HG03469 (cell line): ENCODE measurements at regions not wholly inside any gene's neighbourhood (a gene's known extent, or its start where the extent isn't known, plus 50 kb on each side); places are given as distances from the start of the nearest gene placed in this dataset.

Experiments used
- ATAC-seq: cut with Tn5 transposase; IDR thresholded peaks from one replicate; pipeline ENCODE4 v1.9.1; 2021; ENCODE audit warnings: mild to moderate bottlenecking, moderate library complexity, moderate number of reproducible peaks; ENCODE audit not compliant: unreplicated experiment

DNA sequence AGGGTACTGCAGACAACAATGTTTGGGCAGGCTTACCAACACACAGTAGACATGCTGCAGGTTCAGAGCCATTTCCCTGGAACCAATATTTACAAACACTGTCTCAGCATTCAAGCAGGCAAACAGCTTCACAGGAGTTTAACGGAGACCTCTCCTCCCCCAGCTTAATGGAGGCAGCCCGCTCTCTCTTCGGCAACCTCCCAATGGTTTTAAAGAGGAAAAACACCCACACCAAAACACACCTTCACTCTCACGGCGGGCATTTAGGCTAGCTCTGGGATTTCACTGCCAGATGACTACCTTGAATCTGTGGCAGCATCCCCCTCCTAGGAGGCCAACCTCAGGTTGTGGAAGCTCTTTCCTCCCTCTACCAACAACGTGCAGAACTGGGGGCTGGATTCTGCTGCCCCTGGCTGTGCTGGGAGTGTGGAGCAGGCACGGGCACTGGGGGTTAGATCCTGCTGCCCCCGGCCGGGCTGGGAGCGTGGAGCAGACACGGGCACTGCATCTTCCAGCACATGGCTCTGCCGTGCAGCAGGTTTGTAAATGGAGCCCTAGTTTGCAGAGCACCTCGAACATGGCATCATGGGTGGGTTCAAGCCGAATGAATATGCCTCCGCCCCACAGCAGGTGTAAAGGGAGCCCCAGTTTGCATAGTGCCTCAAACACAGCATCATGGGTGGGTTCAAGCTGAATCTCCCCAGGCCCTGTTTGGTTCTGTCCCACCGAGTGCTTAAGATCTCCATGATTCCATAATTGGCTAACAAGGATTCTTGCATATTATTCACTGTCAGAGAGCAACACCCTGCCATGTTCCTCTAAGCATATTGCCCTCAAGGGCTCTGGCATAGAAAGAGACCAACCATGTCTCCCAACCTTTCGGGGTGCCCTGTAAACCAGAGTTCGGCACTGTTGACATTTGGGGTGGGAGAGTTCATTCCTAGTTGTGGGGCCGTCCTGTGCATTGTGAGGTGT lies 86.4 kb downstream of the RBFOX3 start:
- ATAC-seq = no peak

DNA sequence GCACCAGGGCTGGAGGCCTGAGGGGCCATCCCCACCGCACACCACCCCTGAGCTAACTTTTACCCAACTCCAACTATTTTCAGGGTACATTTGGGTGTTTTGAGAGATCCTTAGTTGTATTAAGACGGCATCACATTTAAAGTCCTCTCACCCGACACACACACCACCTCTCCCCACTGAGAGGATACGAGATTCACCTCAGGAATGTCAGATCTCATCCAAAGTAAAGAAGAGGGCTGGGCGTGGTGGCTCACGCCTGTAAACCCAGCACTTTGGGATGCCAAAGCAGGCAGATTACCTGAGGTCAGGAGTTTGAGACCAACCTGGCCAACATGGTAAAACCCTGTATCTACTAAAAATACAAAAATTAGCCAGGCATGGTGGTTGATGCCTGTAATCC lies 88.4 kb downstream of the RBFOX3 start:
- no peak for ATAC-seq

DNA sequence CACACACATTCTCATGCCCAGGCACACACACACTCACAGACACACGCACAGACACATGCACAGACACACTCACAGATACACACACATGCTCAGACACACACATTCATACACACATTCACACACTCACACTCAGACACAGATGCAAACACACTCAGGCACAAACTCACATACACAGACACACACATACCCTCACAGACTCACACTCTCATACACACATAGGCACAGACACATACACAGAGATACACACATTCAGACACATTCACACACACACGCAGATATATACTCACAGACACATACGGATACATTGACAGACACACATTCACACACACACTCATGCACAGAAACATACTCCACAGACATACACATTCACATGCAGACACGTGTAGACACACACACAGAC lies 89.6 kb downstream of the RBFOX3 start:
- ATAC-seq = no peak

DNA sequence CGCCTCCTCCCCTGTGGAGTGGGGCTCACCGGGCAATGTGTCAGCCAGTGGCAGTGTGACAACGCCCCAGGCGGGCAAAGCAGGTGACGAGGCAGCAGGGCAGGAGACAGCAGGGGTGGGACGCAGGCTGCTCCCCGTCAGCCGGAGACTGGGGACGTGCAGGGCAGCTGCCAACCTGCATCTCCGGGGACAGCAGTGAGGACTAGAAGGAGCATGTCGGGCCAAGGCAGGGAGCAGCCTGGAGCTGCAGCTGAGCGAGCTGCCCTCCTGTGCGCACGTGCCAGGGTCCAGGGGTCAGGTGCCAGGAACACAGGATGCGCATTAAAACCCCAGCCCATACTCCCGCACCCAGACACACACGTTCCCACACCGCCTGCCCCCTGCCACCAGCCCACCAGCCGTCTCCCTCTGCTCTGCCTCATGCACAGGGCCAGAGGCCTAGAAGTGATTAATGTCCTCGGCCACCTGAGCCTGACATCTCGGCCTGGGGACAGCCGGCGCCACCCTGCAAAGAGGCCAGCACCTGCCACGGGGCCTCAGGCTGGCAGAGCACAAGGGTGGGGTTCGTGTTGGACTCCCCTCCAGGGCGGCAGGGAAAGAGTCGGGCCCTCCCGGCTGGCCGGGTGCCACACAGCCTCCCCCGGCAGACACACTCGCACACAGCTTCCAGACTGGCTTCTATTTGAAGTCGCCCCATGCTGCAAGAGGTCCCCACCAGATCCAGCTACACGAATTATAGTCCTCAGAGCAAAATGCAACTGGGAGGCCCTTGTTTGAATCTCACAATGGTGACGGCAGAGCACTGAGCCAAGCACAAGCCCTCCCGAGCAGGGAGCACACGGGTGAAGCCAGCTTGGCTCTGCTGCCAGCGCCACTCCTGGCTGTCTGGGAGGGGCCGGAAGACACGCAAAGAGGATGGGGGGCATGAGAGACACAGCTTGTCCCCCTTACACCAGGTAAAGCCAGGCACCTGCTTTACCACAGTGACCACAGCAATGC lies 90.4 kb downstream of the RBFOX3 start:
- no peak for ATAC-seq

DNA sequence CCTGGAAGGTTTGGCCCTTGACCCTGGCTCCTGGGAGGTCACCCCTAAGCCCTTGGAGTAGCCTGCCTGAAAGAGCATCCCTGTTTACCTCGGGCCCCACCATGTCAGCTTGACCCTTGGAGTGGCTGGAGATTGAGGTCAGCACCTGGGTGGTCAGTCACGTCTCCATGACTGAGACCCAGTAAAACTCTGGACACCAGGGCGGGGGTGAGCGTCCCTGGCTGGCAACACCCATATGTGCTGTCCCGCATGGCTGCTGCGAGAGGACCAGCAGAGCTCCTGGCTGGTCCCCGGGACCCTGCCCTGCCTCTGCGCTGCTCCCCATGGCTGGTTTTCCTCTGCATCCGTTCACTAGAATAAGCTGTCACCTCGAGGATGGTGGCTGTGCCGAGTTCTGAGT lies 91.2 kb downstream of the RBFOX3 start:
- no peak for ATAC-seq

DNA sequence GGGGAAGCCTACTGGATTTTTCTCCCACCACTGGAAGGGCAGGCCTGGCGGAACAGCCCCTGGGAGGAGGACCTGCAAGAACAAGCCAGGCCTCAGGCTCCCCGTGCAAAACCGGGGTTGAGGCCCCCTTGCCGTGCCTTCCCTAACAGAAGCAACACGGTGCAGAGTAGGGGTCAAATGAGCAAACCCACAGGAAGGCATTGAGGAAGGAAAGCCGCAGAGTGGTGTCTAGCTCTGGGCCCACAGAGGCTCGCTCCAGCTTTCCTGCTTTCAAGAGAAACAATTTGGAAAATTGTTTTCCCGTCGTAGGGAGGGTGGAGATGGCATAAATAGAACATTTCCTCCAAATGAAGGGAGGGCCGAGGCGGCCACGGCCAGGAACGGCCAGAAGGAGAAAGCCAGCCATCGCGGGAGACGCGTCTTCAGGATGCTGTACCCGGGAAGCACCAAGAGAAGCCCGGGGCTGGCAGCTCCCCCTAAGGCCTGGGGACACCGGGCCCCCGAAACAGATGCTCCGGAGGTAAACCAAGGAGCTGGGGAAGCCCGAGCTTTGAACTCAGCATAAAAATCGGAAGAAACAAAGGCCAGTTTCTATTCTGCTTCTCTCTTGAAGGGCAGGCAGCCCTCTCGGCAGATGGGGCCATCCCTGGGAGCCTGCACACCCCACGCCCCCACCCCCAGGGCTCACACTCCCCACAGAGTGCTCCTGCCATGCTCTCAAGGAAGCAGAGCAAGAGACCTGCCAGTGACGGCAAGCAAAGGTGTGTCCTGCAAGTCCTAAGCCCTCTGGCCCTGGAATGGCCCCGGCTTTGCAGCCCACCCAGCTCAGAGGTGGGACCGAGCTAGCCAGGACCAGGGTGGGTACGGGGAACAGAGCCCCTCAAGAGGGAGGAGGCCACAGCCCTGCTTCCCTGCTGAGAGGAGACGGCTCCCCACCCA lies 92.0 kb downstream of the RBFOX3 start:
- no peak for ATAC-seq

DNA sequence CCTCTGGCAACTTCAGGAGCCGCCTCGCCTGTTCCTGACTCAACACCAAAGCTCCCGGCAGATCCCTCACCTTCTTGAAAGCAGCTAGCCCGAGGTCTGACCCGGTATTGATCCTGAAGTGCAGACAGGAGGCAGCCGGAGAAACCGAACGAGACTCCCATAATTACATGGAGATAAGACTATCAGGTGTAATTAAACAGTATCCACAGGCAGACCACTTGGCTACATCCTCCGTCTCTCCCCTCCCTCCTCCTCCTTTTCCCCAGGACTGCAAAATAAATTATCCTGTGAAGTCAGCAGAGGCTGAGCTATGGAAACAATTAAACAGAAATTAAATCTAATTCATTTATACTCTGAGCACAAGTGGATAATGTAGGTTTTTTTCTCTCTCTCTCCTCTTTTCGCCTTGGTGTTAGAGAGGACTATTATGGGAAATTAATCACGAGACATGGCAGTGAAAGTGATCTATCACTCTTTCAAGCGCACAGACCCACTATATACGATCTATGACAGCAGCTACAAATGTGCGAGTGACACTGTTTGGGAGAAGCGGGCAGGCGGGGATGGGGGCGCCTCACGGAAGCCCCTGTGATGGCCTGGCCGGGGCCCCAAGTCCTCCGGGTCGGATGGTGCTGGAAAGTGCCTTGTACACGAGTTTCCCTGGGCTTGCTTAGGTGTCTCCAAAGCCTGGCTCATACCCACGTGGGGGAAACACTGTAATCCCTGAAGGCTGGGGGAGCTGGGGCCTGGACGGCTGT lies 92.8 kb downstream of the RBFOX3 start:
- ATAC-seq = no peak

DNA sequence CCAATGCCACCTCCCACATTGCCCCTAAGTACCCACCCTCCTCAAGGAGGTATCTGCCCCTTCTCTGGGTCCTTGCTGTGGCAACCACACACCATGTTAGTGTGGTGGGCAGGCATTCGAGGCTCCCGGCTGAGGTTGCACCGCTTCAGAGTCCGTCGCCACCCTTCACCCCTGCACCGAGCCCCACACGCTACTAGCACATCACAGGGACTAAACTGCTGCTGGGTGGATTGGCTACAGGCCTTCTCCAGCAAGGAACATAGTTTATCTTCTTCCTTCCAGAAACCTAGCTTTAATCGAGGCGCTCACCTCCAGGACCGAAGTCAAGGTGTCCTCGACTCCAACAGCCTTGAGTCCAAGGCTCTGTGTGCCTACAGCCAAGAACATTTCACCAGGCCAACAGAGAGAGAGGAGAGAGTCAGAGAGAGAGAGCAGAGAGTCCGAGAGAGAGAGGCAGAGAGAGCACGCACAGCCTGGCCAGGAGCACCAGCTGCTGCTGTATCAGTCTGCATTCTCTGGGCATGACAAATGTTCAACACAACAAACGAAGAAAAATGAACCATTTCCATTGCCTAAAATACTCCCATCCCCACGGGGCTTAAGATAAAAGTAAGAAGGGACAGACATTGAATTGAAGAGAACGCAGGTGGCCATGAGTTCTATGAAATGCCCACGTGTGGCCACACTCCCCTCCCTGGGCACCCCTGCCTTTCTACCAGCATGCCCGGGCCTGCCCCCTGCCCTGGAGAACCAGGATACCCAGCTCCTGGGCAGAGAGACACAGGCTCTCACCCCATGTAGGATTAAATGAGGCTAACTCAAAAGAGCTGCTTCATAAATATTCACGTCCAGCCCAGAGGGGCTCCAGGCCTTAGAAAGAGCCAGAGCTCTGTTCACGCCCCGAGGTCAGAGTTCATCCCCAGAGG lies 94.9 kb downstream of the RBFOX3 start:
- ATAC-seq = no peak

DNA sequence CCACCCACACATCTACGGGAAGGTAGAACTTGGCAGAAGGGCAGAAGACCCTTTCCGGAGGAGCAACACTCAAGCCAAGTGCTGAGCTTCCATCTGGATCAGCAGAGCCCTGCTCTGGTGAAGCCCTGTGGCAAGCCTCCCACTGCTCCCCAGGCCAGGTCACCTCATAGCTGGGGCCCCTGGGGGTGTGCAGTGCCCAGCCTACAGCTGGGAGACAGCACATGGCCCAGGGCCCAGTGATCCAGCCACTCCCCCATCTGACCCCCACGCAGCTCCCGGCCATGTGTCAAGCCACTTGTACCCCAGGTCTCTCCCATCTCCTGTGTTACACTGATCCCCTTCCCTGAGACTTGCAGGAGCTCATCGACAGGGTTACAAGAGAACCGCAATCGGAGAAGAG lies 95.7 kb downstream of the RBFOX3 start:
- ATAC-seq = no peak

DNA sequence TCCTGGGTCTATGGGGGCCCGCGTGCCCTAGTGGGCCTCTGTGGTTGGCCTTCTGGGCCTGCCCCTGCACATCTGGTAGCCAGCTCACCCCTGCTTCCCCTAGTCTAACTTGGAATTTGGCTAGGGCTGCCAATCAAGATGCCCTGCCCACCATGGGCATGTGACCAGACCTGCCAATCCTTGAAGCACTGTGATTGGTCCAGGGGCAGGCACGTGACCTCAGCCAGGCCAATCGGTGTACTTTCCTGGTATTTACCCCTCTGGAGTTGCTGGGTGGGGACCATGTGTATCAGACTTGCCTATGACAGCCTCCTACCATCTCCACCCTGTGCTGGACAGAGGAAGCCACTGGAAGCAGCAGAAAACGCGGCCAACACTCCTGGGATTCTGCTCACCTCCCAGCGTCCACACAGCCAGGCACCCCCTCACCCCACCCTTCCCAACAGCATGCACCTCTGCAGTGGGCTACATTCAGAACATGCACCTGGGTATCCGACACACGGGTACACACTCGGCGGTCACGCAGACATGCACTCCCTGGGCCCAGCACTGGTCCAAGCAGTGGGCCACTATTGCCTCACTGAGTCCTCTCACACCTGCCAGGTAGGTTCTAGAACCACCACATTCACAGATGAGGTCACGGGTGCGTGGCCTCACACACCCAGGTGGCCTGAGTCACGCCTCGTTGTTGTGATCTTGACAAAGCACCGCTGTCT lies 96.9 kb downstream of the RBFOX3 start:
- no peak for ATAC-seq

DNA sequence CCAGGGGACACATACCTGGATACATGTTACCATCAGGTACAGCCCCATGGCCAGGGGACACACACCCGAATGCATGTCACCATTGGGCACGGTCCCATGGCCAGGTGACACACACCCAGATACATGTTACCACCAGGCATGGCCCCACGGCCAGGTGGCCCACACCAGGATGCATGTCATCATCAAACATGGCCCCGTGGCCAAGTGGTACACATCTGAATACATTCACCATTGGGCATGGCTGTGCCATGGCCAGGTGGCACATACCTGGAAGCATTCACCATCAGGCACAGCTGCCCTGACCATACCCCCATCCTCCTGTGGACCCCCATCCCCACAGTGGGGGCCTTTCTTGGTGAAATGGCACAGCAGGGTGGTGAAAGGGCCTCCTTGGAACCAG lies 97.6 kb downstream of the RBFOX3 start:
- no peak for ATAC-seq

DNA sequence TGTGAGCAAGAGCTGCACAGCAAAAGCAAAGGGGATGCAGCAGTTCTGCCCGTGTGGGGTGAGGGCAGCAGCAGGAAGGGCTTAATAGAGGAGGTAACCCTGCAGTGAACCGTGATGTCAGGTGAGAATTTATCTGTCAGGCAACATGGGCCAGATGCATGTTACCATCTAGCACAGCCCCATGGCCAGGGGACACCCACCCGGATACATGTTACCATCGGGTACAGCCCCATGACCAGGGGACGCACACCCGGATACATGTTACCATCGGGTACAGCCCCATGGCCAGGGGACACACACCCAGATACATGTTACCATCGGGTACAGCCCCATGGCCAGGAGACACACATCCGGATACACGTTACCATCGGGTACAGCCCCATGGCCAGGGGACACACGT lies 99.4 kb downstream of the RBFOX3 start:
- no peak for ATAC-seq

DNA sequence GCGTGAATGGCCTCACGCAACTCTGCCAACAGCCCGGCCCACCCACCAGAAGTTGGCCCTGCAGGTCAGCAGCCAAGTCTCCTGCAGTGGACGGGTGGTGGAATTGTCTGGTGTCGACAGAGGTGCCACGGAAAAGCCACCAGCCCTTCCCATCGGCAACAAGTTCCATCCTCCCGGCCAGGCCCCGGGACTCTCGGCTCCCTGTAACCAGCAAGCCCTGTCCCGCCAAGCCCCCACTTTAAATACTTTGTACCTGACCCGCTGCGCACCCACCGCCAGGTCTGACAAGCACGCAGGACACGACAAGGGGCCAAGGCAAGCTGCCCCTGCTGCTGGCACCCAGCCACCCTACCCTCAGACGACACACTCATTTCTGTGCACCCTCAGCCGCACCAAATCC lies 100.8 kb downstream of the RBFOX3 start:
- ATAC-seq = no peak

DNA sequence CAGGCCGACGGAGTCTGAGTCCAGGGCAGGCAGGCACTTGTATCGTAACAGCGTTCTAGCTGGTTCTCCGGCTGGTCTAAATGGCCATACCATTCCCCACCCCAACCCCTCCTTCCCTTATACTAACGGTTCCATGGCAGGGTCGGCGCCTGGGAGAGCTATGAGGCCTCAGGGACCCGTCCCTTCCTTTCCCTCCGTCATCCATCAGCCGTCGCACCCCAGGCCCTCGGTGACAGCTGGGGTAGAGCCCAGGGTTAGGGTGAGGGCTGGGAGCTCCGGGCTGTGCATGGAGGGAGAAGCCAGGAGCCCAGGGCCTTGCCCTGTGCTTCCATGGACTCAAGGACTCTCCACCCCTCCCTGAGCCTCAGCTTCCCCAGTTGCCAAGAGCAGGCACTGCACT lies 101.4 kb downstream of the RBFOX3 start:
- ATAC-seq = no peak

DNA sequence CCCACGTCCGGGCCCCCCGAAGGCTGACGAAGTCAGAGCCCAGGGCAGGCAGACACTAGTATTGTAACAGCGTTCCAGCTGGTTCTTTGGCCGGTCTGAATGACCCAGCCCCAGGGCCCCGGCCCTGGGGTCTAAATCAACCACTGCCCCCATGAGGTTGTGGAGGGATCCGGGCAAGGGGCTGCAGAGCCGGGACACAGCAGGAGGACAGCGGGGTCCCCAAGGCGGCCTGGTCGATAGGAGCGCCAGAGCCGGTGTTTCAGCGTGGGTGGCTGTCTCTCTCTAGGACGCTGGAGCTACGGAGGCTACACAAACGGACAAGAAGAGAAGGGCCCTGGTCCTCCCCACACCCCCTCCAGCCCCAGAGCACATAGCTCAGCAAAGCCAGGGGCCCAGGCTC lies 101.8 kb downstream of the RBFOX3 start:
- no peak for ATAC-seq

DNA sequence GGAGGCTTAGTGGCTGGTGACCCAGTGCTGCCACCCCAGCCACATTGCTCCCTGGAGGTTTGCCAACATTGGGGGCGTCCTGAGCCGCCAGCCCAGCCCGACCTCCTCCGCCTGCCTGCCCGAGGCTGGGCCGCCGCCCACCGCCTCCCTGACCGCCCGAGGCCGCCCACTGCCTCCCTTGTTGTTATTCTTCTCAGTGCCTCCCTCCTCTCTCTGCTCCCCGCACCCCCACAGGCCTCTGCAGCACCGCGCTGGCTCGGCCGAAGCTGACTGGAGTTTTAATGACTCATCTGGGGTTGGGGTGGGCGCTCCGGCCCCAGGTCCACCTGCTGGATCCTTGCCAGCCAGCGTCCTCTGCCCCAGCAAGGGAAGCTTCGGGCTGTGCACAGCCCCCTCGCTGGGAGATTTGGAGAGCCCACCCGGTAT lies 102.5 kb downstream of the RBFOX3 start:
- ATAC-seq = no peak

DNA sequence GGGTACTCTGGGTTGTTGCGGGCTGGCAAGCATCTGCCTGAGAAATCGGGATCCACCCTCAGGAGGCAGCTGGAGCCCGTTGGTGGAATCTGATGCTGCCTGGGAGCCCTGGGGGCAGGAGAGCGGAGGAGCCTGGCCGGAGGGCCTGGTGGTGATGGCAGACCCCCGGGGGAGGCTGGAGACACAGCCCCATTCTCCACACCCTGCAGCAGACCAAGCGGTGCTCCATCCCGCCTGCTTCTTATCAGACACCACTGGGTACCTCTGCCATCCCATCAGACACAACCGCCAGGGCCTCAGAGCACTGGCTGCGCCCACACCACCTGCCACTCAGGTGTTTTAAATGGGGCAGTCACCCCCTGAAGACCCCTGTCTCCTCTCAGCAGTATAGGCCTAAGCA lies 103.9 kb downstream of the RBFOX3 start:
- no peak for ATAC-seq
